OCI-LY3 (cell line): ENCODE measurements at regions not wholly inside any gene's neighbourhood (a gene's known extent, or its start where the extent isn't known, plus 50 kb on each side); places are given as distances from the start of the nearest gene placed in this dataset.

ENCODE experiments used
- H2AFZ ChIP-seq: fragments of 200-600, 300-600 bp; shearing (Covaris generic); 2 replicates; pipeline ENCODE4 v1.6.0; 2014; ENCODE audit warnings: antibody characterized with exemption, low read depth, low read length
- H3K27ac ChIP-seq: fragments of 200-600, 300-600 bp; sonication (generic); 2 replicates; pipeline ENCODE4 v1.5.1; 2014; ENCODE audit warnings: mild to moderate bottlenecking, low read length, moderate library complexity, mixed read lengths
- H3K27me3 ChIP-seq: fragments of 200-600, 300-600 bp; sonication (generic); 2 replicates; pipeline ENCODE4 v1.6.1; 2014; ENCODE audit warnings: low read depth, low read length, mixed read lengths
- H3K36me3 ChIP-seq: fragments of 200-600, 300-600 bp; sonication (generic); replicated peaks from 2 replicates; pipeline ENCODE3; 2014; ENCODE audit warnings: low read depth, low read length, mixed read lengths
- H3K4me1 ChIP-seq: fragments of 300-600, 200-600 bp; sonication (generic); 2 replicates; pipeline ENCODE4 v1.6.1; 2014; ENCODE audit warnings: low read length, mixed read lengths
- H3K4me2 ChIP-seq: fragments of 200-600, 300-600 bp; sonication (generic); 2 replicates; pipeline ENCODE4 v1.6.1; 2014; ENCODE audit warnings: low read length, mixed read lengths
- H3K4me3 ChIP-seq: fragments of 300-600, 200-600 bp; sonication (generic); 2 replicates; pipeline ENCODE4 v1.5.1; 2014; ENCODE audit warnings: antibody characterized with exemption, mild to moderate bottlenecking, low read length, moderate library complexity
- H3K79me2 ChIP-seq: fragments of 300-600, 200-600 bp; shearing (Covaris generic); 2 replicates; pipeline ENCODE4 v1.6.1; 2014; ENCODE audit warnings: mild to moderate bottlenecking, low read length, mixed read lengths
- H3K9ac ChIP-seq: fragments of 300-600, 200-600 bp; shearing (Covaris generic); 2 replicates; pipeline ENCODE4 v1.6.0; 2014; ENCODE audit warnings: mild to moderate bottlenecking, low read length, moderate library complexity
- H3K9me3 ChIP-seq: fragments of 200-600, 300-600 bp; shearing (Covaris generic); 2 replicates; pipeline ENCODE4 v1.6.1; 2014; ENCODE audit warnings: low read length, mixed read lengths; ENCODE audit not compliant: insufficient read depth
- H4K20me1 ChIP-seq: fragments of 200-600, 300-600 bp; sonication (generic); 2 replicates; pipeline ENCODE4 v1.6.1; 2016; ENCODE audit warnings: low read length, mixed read lengths; ENCODE audit not compliant: insufficient read depth
- CTCF ChIP-seq: fragments of 200-600, 300-600 bp; sonication (generic); IDR thresholded peaks from 2 replicates; pipeline ENCODE4 v1.5.1; 2014; ENCODE audit warnings: antibody characterized with exemption, low read length, low read depth
- EZH2phosphoT487 ChIP-seq: fragments of 200-600 bp; shearing (Covaris generic); IDR thresholded peaks from 2 replicates; pipeline ENCODE4 v1.6.1; 2018; ENCODE audit warnings: antibody characterized with exemption, mixed run types, low read depth

- H3K9me3 ChIP-seq: no peaks in the 10 kb centered on the region
- H3K36me3 ChIP-seq: no peaks in the 10 kb centered on the region
- no peaks in the 10 kb centered on the region for H4K20me1 ChIP-seq
Measured at GRCh38 chr12:34210689-34211530, 188.6 kb downstream of the ALG10 start.

GRCh38 chr12:34212651-34213050, 190.4 kb downstream of the ALG10 start:
- H3K9me3 ChIP-seq: no peaks in the 10 kb centered on the region

More at GRCh38 chr12:34210689-34211530, 188.6 kb downstream of the ALG10 start:
- no peak overlapping the region for H3K9ac ChIP-seq
- H3K4me2 ChIP-seq: no peak overlapping the region
- H3K4me3 ChIP-seq: no peak overlapping the region
- no peak overlapping the region for H3K27ac ChIP-seq
- no peak overlapping the region for H2AFZ ChIP-seq
- H3K4me1 ChIP-seq: no peaks in the 10 kb centered on the region
- H3K27me3 ChIP-seq: no peaks in the 10 kb centered on the region
- no peak for TF ChIP-seq EZH2phosphoT487
- no peak for TF ChIP-seq CTCF
- no peaks in the 10 kb centered on the region for H3K79me2 ChIP-seq

GRCh38 chr12:34214011-34214410, 191.7 kb downstream of the ALG10 start:
- TF ChIP-seq EZH2phosphoT487 (no peak), CTCF (no peak)
- Histone ChIP-seq H3K4me1 (no peaks in the 10 kb centered on the region), H3K27ac (no peak overlapping the region), H3K79me2 (no peaks in the 10 kb centered on the region), H3K27me3 (no peaks in the 10 kb centered on the region), H3K9me3 (no peaks in the 10 kb centered on the region), H3K4me2 (no peak overlapping the region), H3K4me3 (no peak overlapping the region), H4K20me1 (no peaks in the 10 kb centered on the region), H3K36me3 (no peaks in the 10 kb centered on the region), H2AFZ (no peak overlapping the region), H3K9ac (no peak overlapping the region)

More at GRCh38 chr12:34212651-34213050, 190.4 kb downstream of the ALG10 start:
- Histone ChIP-seq H3K27ac (no peak overlapping the region), H3K4me3 (no peak overlapping the region), H3K9ac (no peak overlapping the region), H4K20me1 (no peaks in the 10 kb centered on the region), H3K4me1 (no peaks in the 10 kb centered on the region), H3K79me2 (no peaks in the 10 kb centered on the region), H3K4me2 (no peak overlapping the region), H2AFZ (no peak overlapping the region), H3K27me3 (no peaks in the 10 kb centered on the region), H3K36me3 (no peaks in the 10 kb centered on the region)
- no peak for TF ChIP-seq CTCF
- TF ChIP-seq EZH2phosphoT487: no peak

GRCh38 chr12:34215213-34215892, 193.1 kb downstream of the ALG10 start:
- H3K4me1 ChIP-seq: no peaks in the 10 kb centered on the region
- no peak for TF ChIP-seq CTCF
- no peak for TF ChIP-seq EZH2phosphoT487
- no peaks in the 10 kb centered on the region for H3K36me3 ChIP-seq
- no peaks in the 10 kb centered on the region for H3K79me2 ChIP-seq
- H3K27ac ChIP-seq: no peak overlapping the region
- no peak overlapping the region for H2AFZ ChIP-seq
- H3K27me3 ChIP-seq: no peaks in the 10 kb centered on the region
- no peak overlapping the region for H3K9ac ChIP-seq
- no peak overlapping the region for H3K4me3 ChIP-seq
- no peaks in the 10 kb centered on the region for H4K20me1 ChIP-seq
- no peak overlapping the region for H3K4me2 ChIP-seq
- no peaks in the 10 kb centered on the region for H3K9me3 ChIP-seq
